AG09309 (cell line): ENCODE measurements at regions not wholly inside any gene's neighbourhood (a gene's known extent, or its start where the extent isn't known, plus 50 kb on each side); places are given as distances from the start of the nearest gene placed in this dataset.

Experiments used
- DNase-seq: peaks from one replicate; pipeline ENCODE4 v3.0.0-alpha.2; 2010; ENCODE audit warnings: low read depth
- H3K4me3 ChIP-seq: 2 replicates; pipeline ENCODE4 v1.5.1; 2011; ENCODE audit warnings: mild to moderate bottlenecking, low read depth, low read length, moderate library complexity; ENCODE audit not compliant: control insufficient read depth
- CTCF ChIP-seq: IDR thresholded peaks from 2 replicates; pipeline ENCODE4 v1.5.1; 2011; ENCODE audit warnings: mild to moderate bottlenecking, low read depth, low read length, inconsistent platforms; ENCODE audit not compliant: insufficient read depth, control insufficient read depth; ENCODE audit errors: missing control alignments

GRCh38 chr9:134551176-134551575, 90.4 kb upstream of the COL5A1 start:
- no peak for DNase-seq
- no peak overlapping the region for H3K4me3 ChIP-seq
- TF ChIP-seq CTCF: no peak

GRCh38 chr9:134551644-134552348, 89.8 kb upstream of the COL5A1 start:
- no peak overlapping the region for H3K4me3 ChIP-seq
- peak; percentile 79 for DNase-seq
- TF ChIP-seq CTCF: no peak

DNA sequence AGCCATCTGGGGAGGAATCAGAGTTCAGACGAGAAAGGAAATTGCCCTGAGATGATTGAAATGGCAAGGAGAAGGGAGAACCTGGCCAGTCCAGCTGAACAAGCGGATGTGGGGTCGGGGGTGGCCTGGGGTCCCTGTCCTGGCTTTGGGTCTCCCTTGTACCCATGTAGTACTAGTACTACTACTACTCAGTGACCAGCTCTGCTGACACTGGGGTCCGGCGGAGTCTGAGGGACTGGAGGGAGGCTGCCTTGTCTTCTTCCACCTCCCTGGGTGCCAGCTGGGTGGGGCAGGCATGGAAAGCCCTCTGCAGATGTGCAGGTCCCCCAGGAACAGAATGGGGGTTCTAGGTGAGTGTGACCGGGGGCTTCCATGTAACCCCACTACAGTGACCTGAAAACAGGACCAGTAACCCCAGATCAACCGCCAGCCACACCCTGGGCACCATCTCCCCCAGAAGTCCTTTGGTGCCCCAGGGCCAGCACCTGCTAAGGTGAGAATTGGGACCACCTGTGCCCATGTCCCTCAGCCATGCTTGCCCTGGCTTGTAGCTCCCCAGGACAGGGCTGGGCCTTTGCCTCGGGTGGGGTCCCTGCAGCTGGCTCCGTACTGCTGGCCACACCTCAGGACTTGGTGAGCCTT, 89.1 kb upstream of the COL5A1 start:
- no peak for DNase-seq
- no peak for TF ChIP-seq CTCF
- no peak overlapping the region for H3K4me3 ChIP-seq

GRCh38 chr9:134553061-134553891, 88.3 kb upstream of the COL5A1 start:
- TF ChIP-seq CTCF: no peak
- DNase-seq: no peak
- no peak overlapping the region for H3K4me3 ChIP-seq

DNA sequence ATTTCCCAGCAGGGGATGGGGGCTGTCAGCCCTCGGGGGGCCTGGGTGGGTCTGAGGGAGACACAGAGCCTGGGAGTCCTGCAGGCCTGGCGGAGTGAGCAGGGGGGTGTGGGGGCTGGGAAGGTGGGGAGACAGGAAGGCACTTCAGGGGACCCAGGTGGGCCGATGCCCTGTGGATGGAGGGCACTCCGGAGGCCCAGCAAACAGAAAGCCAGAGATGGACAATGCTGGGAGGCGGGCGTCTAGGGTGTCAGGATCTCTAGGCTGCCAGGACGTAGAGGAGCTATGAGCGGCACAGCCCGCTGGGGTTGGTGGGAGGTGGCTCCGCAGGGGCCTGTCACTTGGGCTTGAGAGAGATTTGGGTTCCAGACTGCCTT, 87.6 kb upstream of the COL5A1 start:
- TF ChIP-seq CTCF: no peak
- H3K4me3 ChIP-seq: no peak overlapping the region
- DNase-seq: no peak

DNA sequence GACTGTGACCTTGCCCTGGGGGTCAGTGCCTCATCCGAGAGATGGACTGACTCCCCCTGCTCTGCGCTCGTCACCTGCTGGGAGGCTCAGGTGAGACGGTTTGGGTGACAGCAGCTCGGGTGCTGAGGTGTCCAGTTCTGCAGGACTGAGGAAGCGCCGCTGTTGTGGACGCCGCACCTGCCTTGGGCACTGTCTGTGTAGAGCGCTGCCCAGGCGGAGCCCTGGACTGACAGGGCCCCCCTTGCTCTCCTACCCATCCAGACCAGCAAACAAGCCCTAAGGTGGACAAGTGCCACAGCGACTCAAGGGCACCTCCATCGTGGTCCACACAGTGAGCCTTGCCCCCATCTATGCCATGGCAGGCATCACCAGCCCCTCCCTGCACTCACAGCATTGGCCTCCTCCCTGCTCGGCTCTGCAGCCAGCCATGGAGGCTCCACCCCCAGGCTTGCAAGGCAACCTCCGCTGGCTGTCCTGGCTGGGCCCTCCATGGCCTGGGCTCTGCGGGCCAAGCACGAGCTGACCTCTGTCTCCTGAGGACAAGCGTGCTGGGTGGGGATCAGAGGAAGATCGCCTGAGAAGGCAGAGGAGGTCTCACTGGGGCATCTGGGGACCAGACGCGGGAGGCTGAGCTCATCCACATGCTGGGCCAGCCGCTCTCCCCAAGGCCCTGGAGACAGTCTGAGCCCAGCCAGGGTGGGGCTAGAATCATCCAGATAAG, 87.1 kb upstream of the COL5A1 start:
- no peak for DNase-seq
- no peak for TF ChIP-seq CTCF

More for the DNA sequence above, 87.1 kb upstream of the COL5A1 start:
- H3K4me3 ChIP-seq: no peak overlapping the region
